ENCODE measurements at regions not wholly inside any gene's neighbourhood (a gene's known extent, or its start where the extent isn't known, plus 50 kb on each side); places are given as distances from the start of the nearest gene placed in this dataset.

DNA sequence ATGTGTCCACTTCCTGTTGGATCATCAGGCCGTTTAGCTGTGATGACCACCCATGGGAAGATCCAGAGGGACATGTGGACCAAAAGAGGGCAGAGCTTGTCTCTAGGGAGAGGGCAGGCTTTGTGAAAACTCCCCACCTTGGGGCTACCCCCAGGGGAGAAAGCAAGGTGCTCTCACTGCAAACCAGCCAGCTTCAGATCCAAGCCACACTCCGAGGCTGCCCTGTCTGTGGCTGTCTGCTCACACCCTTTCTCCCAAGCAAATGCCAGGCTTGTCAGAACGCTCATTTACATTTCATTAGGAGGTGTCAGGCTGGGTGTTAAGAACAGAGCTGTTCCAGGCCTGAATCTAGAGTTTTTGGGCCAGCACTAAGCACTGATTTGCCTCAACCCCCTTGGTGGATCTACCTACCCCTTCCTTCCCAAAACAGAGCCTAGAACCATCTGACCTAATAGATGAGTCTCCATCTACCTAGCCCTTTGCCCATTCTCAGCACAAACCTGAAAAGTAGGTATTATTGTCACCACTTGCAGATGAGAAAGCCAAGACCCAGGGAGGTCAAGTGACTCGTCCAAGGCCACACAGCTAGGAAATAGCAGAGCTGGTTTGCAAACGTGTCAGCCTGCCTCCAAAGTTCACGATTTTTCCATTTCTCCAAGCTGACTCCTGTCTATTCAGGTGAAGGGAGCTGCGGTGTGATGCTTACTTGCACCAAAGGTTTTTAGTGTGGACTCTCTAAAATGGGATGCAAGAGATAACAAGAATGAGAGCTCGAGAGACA is 130.9 kb downstream of the EMX2 start:
- H3K4me1 Mint-ChIP-seq (ENCODE audit: unreplicated experiment), result no peaks in the 10 kb centered on the region
- TF ChIP-seq CTCF (IDR thresholded peaks at IDR 0.05; ENCODE audit: unreplicated experiment), result no peak
- no peak overlapping the region for H3K27ac Mint-ChIP-seq (ENCODE audit: unreplicated experiment)

GRCh38 chr10:117674201-117674600 is 131.7 kb downstream of the EMX2 start:
- TF ChIP-seq CTCF (IDR thresholded peaks at IDR 0.05; ENCODE audit: unreplicated experiment), result no peak
- H3K4me1 Mint-ChIP-seq (ENCODE audit: unreplicated experiment), result no peaks in the 10 kb centered on the region
- no peak overlapping the region for H3K27ac Mint-ChIP-seq (ENCODE audit: unreplicated experiment)
- H3K27me3 Mint-ChIP-seq (ENCODE audit: unreplicated experiment), result no peaks in the 10 kb centered on the region
- no peak overlapping the region for H3K4me3 Mint-ChIP-seq (ENCODE audit: unreplicated experiment)
- no peak for DNase-seq (ENCODE audit: low spot score)
- H3K9me3 Mint-ChIP-seq (ENCODE audit: unreplicated experiment), result no peaks in the 10 kb centered on the region
- no peaks in the 10 kb centered on the region for H3K36me3 Mint-ChIP-seq (ENCODE audit: low read depth, unreplicated experiment)

More for the DNA sequence above, 130.9 kb downstream of the EMX2 start:
- no peaks in the 10 kb centered on the region for H3K36me3 Mint-ChIP-seq (ENCODE audit: low read depth, unreplicated experiment)
- H3K4me3 Mint-ChIP-seq (ENCODE audit: unreplicated experiment), result no peak overlapping the region
- no peaks in the 10 kb centered on the region for H3K9me3 Mint-ChIP-seq (ENCODE audit: unreplicated experiment)
- DNase-seq (ENCODE audit: low spot score), result no peak
- no peaks in the 10 kb centered on the region for H3K27me3 Mint-ChIP-seq (ENCODE audit: unreplicated experiment)

DNA sequence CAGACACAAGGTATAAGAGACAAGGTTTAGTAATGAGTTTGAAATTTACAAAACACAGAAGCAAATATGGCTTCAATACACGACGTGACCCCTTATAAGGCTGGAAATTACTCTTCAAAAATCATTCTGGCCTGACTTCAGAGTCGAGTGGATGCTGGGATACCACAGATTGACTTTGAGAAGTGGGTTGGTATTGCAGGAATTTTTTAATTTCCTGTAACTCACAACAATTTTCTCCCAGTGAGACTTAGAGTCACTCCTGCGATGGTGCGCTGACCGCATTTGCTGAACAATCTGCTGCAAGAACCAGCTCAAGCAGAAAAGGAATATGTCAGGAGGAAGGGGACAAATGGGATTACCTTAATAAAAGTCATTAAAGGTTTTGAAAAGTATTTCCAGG is 132.1 kb downstream of the EMX2 start:
- no peaks in the 10 kb centered on the region for H3K9me3 Mint-ChIP-seq (ENCODE audit: unreplicated experiment)
- no peak overlapping the region for H3K27ac Mint-ChIP-seq (ENCODE audit: unreplicated experiment)
- no peak for DNase-seq (ENCODE audit: low spot score)

GRCh38 chr10:117675514-117676055 is 133.0 kb downstream of the EMX2 start:
- TF ChIP-seq CTCF (IDR thresholded peaks at IDR 0.05; ENCODE audit: unreplicated experiment), result no peak
- Mint-ChIP-seq H3K27me3 (ENCODE audit: unreplicated experiment) (no peaks in the 10 kb centered on the region), H3K27ac (ENCODE audit: unreplicated experiment) (no peak overlapping the region), H3K9me3 (ENCODE audit: unreplicated experiment) (no peaks in the 10 kb centered on the region), H3K4me3 (ENCODE audit: unreplicated experiment) (no peak overlapping the region), H3K4me1 (ENCODE audit: unreplicated experiment) (no peaks in the 10 kb centered on the region), H3K36me3 (ENCODE audit: low read depth, unreplicated experiment) (no peaks in the 10 kb centered on the region)
- no peak for DNase-seq (ENCODE audit: low spot score)

More for the DNA sequence above, 132.1 kb downstream of the EMX2 start:
- no peaks in the 10 kb centered on the region for H3K36me3 Mint-ChIP-seq (ENCODE audit: low read depth, unreplicated experiment)
- no peak overlapping the region for H3K4me3 Mint-ChIP-seq (ENCODE audit: unreplicated experiment)
- no peaks in the 10 kb centered on the region for H3K4me1 Mint-ChIP-seq (ENCODE audit: unreplicated experiment)
- no peak for TF ChIP-seq CTCF (IDR thresholded peaks at IDR 0.05; ENCODE audit: unreplicated experiment)
- no peaks in the 10 kb centered on the region for H3K27me3 Mint-ChIP-seq (ENCODE audit: unreplicated experiment)

- Mint-ChIP-seq H3K4me1 (ENCODE audit: unreplicated experiment) (no peaks in the 10 kb centered on the region), H3K27ac (ENCODE audit: unreplicated experiment) (no peak overlapping the region), H3K27me3 (ENCODE audit: unreplicated experiment) (no peaks in the 10 kb centered on the region), H3K4me3 (ENCODE audit: unreplicated experiment) (no peak overlapping the region), H3K36me3 (ENCODE audit: low read depth, unreplicated experiment) (no peaks in the 10 kb centered on the region), H3K9me3 (ENCODE audit: unreplicated experiment) (no peaks in the 10 kb centered on the region)
- DNase-seq (ENCODE audit: low spot score), result no peak
- no peak for TF ChIP-seq CTCF (IDR thresholded peaks at IDR 0.05; ENCODE audit: unreplicated experiment)
Measured at GRCh38 chr10:117677239-117677638, 134.7 kb downstream of the EMX2 start.

Data from endothelial cell (in vitro differentiated cells).